ENCODE measurements at regions not wholly inside any gene's neighbourhood (a gene's known extent, or its start where the extent isn't known, plus 50 kb on each side); places are given as distances from the start of the nearest gene placed in this dataset.

- H3K9me3 ChIP-seq: no peaks in the 10 kb centered on the region
- H3K27ac ChIP-seq: no peak overlapping the region
- intact Hi-C loops (cut with DNase I): no loop called here
- TF ChIP-seq POLR2A (IDR thresholded peaks at IDR 0.05): no peak
- no peak for TF ChIP-seq CTCF (IDR thresholded peaks at IDR 0.05)
- WGBS, 2 donors: 95 to 96% methylated on average over 5 of the region's 5 CpGs
- peaks cover 1 to 2% of the 10 kb centered on the region in 2 donors for H3K4me1 ChIP-seq
- H3K27me3 ChIP-seq: no peaks in the 10 kb centered on the region
- no peak overlapping the region for H3K4me3 ChIP-seq (replicated peaks in 1 of 3)
- no peak for DNase-seq
- H3K36me3 ChIP-seq: no peaks in the 10 kb centered on the region
Observed at GRCh38 chr1:220342853-220343252, 70.6 kb upstream of the RAB3GAP2 start.

- 77 to 88% methylated on average over 1 of the region's 1 CpG for WGBS, 2 donors
- Histone ChIP-seq H3K36me3 (no peaks in the 10 kb centered on the region), H3K4me3 (replicated peaks in 1 of 3) (no peak overlapping the region), H3K27me3 (no peaks in the 10 kb centered on the region), H3K9me3 (no peaks in the 10 kb centered on the region), H3K4me1 (peaks cover 19% of the 10 kb centered on the region in 2 donors), H3K27ac (no peak overlapping the region)
- TF ChIP-seq CTCF (IDR thresholded peaks at IDR 0.05) (no peak), POLR2A (IDR thresholded peaks at IDR 0.05) (no peak)
- DNase-seq: no peak
- intact Hi-C loops (cut with DNase I): no loop called here
Observed at GRCh38 chr1:220341126-220341525, 68.9 kb upstream of the RAB3GAP2 start.

- intact Hi-C loops (cut with DNase I): no loop called here
- peaks cover 25 to 26% of the 10 kb centered on the region in 2 donors for H3K4me1 ChIP-seq
- no peaks in the 10 kb centered on the region for H3K9me3 ChIP-seq
- 97 to 100% methylated on average over 1 of the region's 1 CpG for WGBS, 2 donors
- DNase-seq: no peak
- H3K4me3 ChIP-seq (replicated peaks in 1 of 3): no peak overlapping the region
- H3K27ac ChIP-seq: no peak overlapping the region
- H3K36me3 ChIP-seq: no peaks in the 10 kb centered on the region
- TF ChIP-seq CTCF (IDR thresholded peaks at IDR 0.05) (no peak), POLR2A (IDR thresholded peaks at IDR 0.05) (no peak)
- H3K27me3 ChIP-seq: no peaks in the 10 kb centered on the region
Observed at GRCh38 chr1:220339581-220339980, 67.3 kb upstream of the RAB3GAP2 start.

- no peak for TF ChIP-seq CTCF (IDR thresholded peaks at IDR 0.05)
- no peak overlapping the region for H3K27ac ChIP-seq
- intact Hi-C loops (cut with DNase I): no loop called here
- no peaks in the 10 kb centered on the region for H3K36me3 ChIP-seq
- peaks cover 25 to 26% of the 10 kb centered on the region in 2 donors for H3K4me1 ChIP-seq
- no peak for DNase-seq
- H3K27me3 ChIP-seq: no peaks in the 10 kb centered on the region
- WGBS, 2 donors: 95 to 96% methylated on average over 1 of the region's 1 CpG
- no peak overlapping the region for H3K4me3 ChIP-seq (replicated peaks in 1 of 3)
- H3K9me3 ChIP-seq: no peaks in the 10 kb centered on the region
Observed at GRCh38 chr1:220338759-220339158, 66.5 kb upstream of the RAB3GAP2 start.

GRCh38 chr1:220336391-220337031, 64.3 kb upstream of the RAB3GAP2 start:
- Histone ChIP-seq H3K9me3 (no peaks in the 10 kb centered on the region), H3K4me1 (peaks cover 25 to 27% of the 10 kb centered on the region in 2 donors), H3K27ac (peak overlapping the region; percentile 84 to 85 (median 85)), H3K36me3 (no peaks in the 10 kb centered on the region), H3K27me3 (no peaks in the 10 kb centered on the region), H3K4me3 (replicated peaks in 1 of 3) (no peak overlapping the region)
- no peak for DNase-seq
- 64 to 66% methylated on average over 6 of the region's 6 CpGs for WGBS, 2 donors
- intact Hi-C loops (cut with DNase I): no loop called here
- no peak for TF ChIP-seq CTCF (IDR thresholded peaks at IDR 0.05)
- no peak for TF ChIP-seq POLR2A (IDR thresholded peaks at IDR 0.05)

Data from thyroid gland (tissue), 4 donors.